ENCODE measurements at regions not wholly inside any gene's neighbourhood (a gene's known extent, or its start where the extent isn't known, plus 50 kb on each side); places are given as distances from the start of the nearest gene placed in this dataset.

DNA sequence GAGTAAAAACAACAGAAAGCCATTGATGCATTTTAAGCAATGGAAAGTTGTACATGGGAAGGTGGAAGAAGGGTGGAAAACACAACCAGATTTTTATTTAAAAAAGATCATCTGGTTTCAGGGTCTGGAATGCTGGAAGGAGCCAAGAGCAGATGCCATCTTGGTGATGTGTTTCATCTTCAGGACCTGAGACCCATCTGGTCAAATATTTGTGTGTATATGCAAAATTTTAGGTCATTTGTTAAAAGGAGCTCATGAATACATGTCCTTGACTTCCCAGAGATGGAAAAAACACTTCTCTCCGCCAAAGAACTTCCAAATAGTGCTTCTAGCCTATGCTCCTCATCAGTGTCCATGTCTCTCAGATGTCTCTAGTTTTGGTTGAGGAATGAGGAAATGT is 110.6 kb upstream of the GDNF start:
- TF ChIP-seq, protein P1, sequence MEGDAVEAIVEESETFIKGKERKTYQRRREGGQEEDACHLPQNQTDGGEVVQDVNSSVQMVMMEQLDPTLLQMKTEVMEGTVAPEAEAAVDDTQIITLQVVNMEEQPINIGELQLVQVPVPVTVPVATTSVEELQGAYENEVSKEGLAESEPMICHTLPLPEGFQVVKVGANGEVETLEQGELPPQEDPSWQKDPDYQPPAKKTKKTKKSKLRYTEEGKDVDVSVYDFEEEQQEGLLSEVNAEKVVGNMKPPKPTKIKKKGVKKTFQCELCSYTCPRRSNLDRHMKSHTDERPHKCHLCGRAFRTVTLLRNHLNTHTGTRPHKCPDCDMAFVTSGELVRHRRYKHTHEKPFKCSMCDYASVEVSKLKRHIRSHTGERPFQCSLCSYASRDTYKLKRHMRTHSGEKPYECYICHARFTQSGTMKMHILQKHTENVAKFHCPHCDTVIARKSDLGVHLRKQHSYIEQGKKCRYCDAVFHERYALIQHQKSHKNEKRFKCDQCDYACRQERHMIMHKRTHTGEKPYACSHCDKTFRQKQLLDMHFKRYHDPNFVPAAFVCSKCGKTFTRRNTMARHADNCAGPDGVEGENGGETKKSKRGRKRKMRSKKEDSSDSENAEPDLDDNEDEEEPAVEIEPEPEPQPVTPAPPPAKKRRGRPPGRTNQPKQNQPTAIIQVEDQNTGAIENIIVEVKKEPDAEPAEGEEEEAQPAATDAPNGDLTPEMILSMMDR (IDR thresholded peaks at IDR 0.05; ENCODE audit: low read depth, low read length, poor library complexity, severe bottlenecking): no peak
- no peak for TF ChIP-seq EZH2phosphoT487 (IDR thresholded peaks at IDR 0.05; ENCODE audit: borderline replicate concordance, low read length)

Measured in DOHH2 (cell line).